Breast epithelium (tissue), 3 donors: ENCODE measurements at regions not wholly inside any gene's neighbourhood (a gene's known extent, or its start where the extent isn't known, plus 50 kb on each side); places are given as distances from the start of the nearest gene placed in this dataset.

Experiments used
- CTCF ChIP-seq, 3 donors: fragments of 450-650 bp; IDR thresholded peaks; one replicate each; pipeline ENCODE4 v1.5.1; 2016 to 2017; ENCODE audit warnings: antibody characterized with exemption in 3 of 3, mild to moderate bottlenecking in 3 of 3, moderate library complexity in 3 of 3
- POLR2AphosphoS5 ChIP-seq, 3 donors: sonication (generic); formaldehyde crosslinking; IDR thresholded peaks; one replicate each; pipeline ENCODE4 v1.6.1; 2017; ENCODE audit warnings: antibody characterized with exemption in 3 of 3

GRCh38 chr4:186422296-186422695, 133.1 kb downstream of the MTNR1A start:
- TF ChIP-seq POLR2AphosphoS5 (IDR thresholded peaks at IDR 0.05) = no peak
- no peak for TF ChIP-seq CTCF (IDR thresholded peaks at IDR 0.05)
